BE2C (cell line): ENCODE measurements at regions not wholly inside any gene's neighbourhood (a gene's known extent, or its start where the extent isn't known, plus 50 kb on each side); places are given as distances from the start of the nearest gene placed in this dataset.

Source experiments
- DNase-seq: peaks from one replicate; pipeline ENCODE4 v3.0.0-alpha.2; 2020
- H3K27me3 ChIP-seq: fragments of 250-450 bp; sonication (Bioruptor Pico); 2 replicates; pipeline ENCODE4 v1.5.1; 2020; ENCODE audit warnings: mild to moderate bottlenecking
- H3K36me3 ChIP-seq: fragments of 250-450 bp; sonication (Bioruptor Pico); 2 replicates; pipeline ENCODE4 v1.5.1; 2020; ENCODE audit warnings: mild to moderate bottlenecking
- H3K4me1 ChIP-seq: fragments of 250-450 bp; sonication (Bioruptor Pico); 2 replicates; pipeline ENCODE4 v1.5.1; 2020
- H3K4me3 ChIP-seq: 2 replicates; pipeline ENCODE4 v1.5.1; 2011; ENCODE audit warnings: low read depth, low read length
- H3K9me3 ChIP-seq: fragments of 250-450 bp; sonication (Bioruptor Pico); 2 replicates; pipeline ENCODE4 v1.5.1; 2020
- TF ChIP-seq, protein P1 (sequence below): IDR thresholded peaks from 2 replicates; pipeline ENCODE4 v1.5.1; 2012; ENCODE audit warnings: mild to moderate bottlenecking, low read depth, low read length

GRCh38 chr2:5254791-5255332, 437.3 kb upstream of the SOX11 start:
- no peak overlapping the region for H3K4me3 ChIP-seq
- H3K36me3 ChIP-seq: no peaks in the 10 kb centered on the region
- H3K27me3 ChIP-seq: no peaks in the 10 kb centered on the region
- TF ChIP-seq, protein P1, sequence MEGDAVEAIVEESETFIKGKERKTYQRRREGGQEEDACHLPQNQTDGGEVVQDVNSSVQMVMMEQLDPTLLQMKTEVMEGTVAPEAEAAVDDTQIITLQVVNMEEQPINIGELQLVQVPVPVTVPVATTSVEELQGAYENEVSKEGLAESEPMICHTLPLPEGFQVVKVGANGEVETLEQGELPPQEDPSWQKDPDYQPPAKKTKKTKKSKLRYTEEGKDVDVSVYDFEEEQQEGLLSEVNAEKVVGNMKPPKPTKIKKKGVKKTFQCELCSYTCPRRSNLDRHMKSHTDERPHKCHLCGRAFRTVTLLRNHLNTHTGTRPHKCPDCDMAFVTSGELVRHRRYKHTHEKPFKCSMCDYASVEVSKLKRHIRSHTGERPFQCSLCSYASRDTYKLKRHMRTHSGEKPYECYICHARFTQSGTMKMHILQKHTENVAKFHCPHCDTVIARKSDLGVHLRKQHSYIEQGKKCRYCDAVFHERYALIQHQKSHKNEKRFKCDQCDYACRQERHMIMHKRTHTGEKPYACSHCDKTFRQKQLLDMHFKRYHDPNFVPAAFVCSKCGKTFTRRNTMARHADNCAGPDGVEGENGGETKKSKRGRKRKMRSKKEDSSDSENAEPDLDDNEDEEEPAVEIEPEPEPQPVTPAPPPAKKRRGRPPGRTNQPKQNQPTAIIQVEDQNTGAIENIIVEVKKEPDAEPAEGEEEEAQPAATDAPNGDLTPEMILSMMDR: no peak
- no peaks in the 10 kb centered on the region for H3K4me1 ChIP-seq
- DNase-seq: no peak
- H3K9me3 ChIP-seq: no peaks in the 10 kb centered on the region; the same call in 1 of the 2 replicates

DNA sequence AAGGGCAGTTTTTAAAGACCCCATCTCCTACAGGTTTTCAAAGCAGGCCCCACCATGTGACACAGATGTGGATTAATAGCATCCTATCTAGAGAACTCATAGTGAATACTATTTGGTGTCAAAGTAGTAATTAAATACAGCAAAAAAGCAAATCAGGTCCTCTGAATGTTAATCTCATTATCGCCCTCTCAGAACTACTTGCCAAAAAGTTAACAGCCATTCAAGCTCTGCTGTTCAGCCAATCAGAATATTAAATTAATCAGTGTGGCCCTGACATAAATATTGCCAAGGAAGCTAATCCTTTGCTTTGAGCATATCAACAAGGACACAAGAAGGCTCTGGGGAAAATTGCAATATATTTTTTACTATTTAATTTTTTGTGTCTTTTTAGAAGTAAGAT, 428.9 kb upstream of the SOX11 start:
- Histone ChIP-seq H3K36me3 (no peaks in the 10 kb centered on the region), H3K9me3 (peaks cover 3% of the 10 kb centered on the region; the same call in 1 of the 2 replicates), H3K4me1 (no peaks in the 10 kb centered on the region), H3K27me3 (no peaks in the 10 kb centered on the region), H3K4me3 (no peak overlapping the region)
- DNase-seq: no peak
- TF ChIP-seq, protein P1: no peak

GRCh38 chr2:5264361-5264760, 427.8 kb upstream of the SOX11 start:
- no peak for DNase-seq
- TF ChIP-seq, protein P1: no peak
- no peaks in the 10 kb centered on the region for H3K4me1 ChIP-seq
- no peak overlapping the region for H3K4me3 ChIP-seq
- H3K27me3 ChIP-seq: no peaks in the 10 kb centered on the region
- no peaks in the 10 kb centered on the region for H3K36me3 ChIP-seq
- peaks cover 3% of the 10 kb centered on the region; the same call in 1 of the 2 replicates for H3K9me3 ChIP-seq

DNA sequence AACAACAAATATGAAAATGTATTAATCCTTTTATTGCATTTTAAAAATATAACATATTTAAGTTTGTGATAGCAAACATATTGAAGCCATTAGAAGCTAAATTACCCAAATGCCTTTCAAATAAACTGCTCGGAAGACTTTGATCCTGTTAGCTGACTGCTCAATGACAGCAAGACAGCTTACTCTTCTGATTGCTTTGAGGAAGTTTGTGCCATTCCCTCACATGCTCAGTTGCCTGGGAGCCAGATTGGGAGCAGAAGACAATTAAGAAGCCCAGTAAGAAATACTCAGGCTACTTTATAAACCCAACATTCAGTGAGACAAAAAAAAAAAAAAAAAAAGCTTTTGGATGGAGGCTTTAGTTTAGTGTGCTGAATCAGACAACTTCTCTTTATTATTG, 407.1 kb upstream of the SOX11 start:
- Histone ChIP-seq H3K4me3 (no peak overlapping the region), H3K27me3 (no peaks in the 10 kb centered on the region), H3K4me1 (no peaks in the 10 kb centered on the region), H3K36me3 (no peaks in the 10 kb centered on the region), H3K9me3 (no peaks in the 10 kb centered on the region)
- TF ChIP-seq, protein P1: no peak
- DNase-seq: no peak

- Histone ChIP-seq H3K36me3 (no peaks in the 10 kb centered on the region), H3K27me3 (no peaks in the 10 kb centered on the region), H3K4me3 (no peak overlapping the region), H3K4me1 (no peaks in the 10 kb centered on the region), H3K9me3 (no peaks in the 10 kb centered on the region)
- TF ChIP-seq, protein P1: no peak
- no peak for DNase-seq
Observed at GRCh38 chr2:5285872-5286769, 406.1 kb upstream of the SOX11 start.
